Activated naive CD4-positive, alpha-beta T cell treated with anti-CD3 and anti-CD28 coated beads for 36 hours (primary cell): ENCODE measurements at regions not wholly inside any gene's neighbourhood (a gene's known extent, or its start where the extent isn't known, plus 50 kb on each side); places are given as distances from the start of the nearest gene placed in this dataset.

Experiments used
- CTCF ChIA-PET: fragments of 350-600 bp; sonication (Branson Sonifier 250); formaldehyde crosslinking; loops from one replicate; lab custom pipeline; 2021; ENCODE audit warnings: antibody characterized with exemption; lab: Charles Lee
- DNase-seq: peaks from one replicate; pipeline ENCODE4 v3.0.0-alpha.2; 2020
- H3K27ac Mint-ChIP-seq: one replicate; pipeline ENCODE4 v1.8.0; 2021; ENCODE audit warnings: mild to moderate bottlenecking, mixed read lengths
- H3K27me3 Mint-ChIP-seq: one replicate; pipeline ENCODE4 v1.8.0; 2021; ENCODE audit warnings: low read depth, mixed read lengths
- H3K36me3 Mint-ChIP-seq: one replicate; pipeline ENCODE4 v1.8.0; 2021; ENCODE audit warnings: low read depth, mixed read lengths
- H3K4me1 Mint-ChIP-seq: one replicate; pipeline ENCODE4 v1.8.0; 2021; ENCODE audit warnings: low read depth, mixed read lengths
- H3K4me3 Mint-ChIP-seq: one replicate; pipeline ENCODE4 v1.8.0; 2021; ENCODE audit warnings: mild to moderate bottlenecking, moderate library complexity, mixed read lengths
- H3K9me3 Mint-ChIP-seq: one replicate; pipeline ENCODE4 v1.8.0; 2021; ENCODE audit warnings: mixed read lengths
- intact Hi-C: fragments of 100-400 bp; cut with micrococcal nuclease; formaldehyde crosslinking; loops from one replicate; pipeline ENCODE4 v1.15.1; 2023

DNA sequence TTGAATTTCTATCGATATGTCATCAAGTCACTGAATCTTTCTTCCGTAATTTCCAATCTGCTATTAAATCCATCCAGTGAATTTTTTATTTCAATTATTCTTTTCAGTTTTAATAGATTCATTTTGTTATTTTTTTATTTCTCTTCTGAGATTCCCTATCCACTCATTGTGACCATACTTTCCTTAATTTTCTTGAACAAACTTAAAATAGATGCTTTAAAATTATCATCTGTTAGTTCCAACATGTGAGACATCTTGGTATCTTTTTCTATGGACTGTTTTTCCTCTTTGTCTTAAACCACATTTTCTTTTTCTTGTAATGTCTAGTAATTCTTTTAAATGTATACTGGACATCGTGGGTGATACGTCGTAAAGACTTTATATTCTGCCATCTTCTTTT, 236.6 kb upstream of the TLE3 start:
- Mint-ChIP-seq H3K9me3 (peaks cover 23% of the 10 kb centered on the region), H3K27me3 (peaks cover 3% of the 10 kb centered on the region), H3K27ac (no peak overlapping the region), H3K4me1 (no peaks in the 10 kb centered on the region), H3K4me3 (no peak overlapping the region), H3K36me3 (peaks cover 3% of the 10 kb centered on the region)
- DNase-seq = no peak
- CTCF ChIA-PET = no interaction called here
- intact Hi-C loops = no loop called here

DNA sequence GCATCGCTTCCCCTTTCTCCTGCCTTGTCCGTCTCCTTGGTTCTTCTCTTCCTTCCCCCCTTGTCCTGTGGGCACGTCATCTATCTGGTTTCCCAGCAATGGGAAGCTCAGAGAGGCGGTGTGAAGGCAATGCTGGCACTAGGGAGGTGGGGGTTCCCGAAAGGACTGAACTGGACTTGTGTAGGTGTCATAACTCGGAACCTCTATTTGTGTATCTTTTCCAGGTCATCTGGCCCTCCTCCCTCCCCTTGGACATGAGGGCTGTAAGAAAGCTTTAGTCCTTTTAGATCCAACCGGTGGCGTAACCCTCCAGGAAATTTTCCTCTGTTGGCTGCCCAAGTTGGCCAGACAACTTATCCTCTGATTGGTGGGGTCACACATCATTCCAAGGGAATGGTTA, 231.5 kb upstream of the TLE3 start:
- Mint-ChIP-seq H3K9me3 (peaks cover 12% of the 10 kb centered on the region), H3K27me3 (peaks cover 3% of the 10 kb centered on the region), H3K36me3 (no peaks in the 10 kb centered on the region), H3K27ac (no peak overlapping the region), H3K4me3 (no peak overlapping the region), H3K4me1 (peaks cover 3% of the 10 kb centered on the region)
- no peak for DNase-seq
- CTCF ChIA-PET = no interaction called here
- intact Hi-C loops = no loop called here

DNA sequence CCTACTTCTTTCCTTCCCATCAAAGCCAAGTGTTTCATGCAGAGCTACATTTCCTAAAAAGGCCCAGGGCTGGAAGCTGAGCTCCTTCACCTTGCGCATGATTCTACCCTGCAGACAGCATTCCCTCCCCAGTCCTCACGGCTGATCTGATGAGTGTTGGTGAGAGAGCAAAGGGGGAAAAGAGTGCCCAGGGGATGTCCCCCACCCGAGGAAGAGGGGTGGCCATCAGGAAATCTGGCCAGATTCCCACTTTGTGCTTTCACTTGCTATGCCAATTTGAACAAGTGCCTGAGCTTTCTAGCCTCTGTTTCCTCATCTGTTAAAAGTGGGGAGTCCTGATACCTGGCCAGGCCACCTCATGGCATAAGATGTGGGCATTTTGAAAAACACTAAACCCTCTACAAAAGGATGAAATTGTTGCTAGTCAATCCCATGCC, 231.0 kb upstream of the TLE3 start:
- no peak overlapping the region for H3K27ac Mint-ChIP-seq
- no peaks in the 10 kb centered on the region for H3K36me3 Mint-ChIP-seq
- H3K4me3 Mint-ChIP-seq = no peak overlapping the region
- H3K4me1 Mint-ChIP-seq = peaks cover 3% of the 10 kb centered on the region
- H3K27me3 Mint-ChIP-seq = peaks cover 3% of the 10 kb centered on the region
- H3K9me3 Mint-ChIP-seq = peaks cover 7% of the 10 kb centered on the region
- CTCF ChIA-PET = interaction anchor here (0.9 kb wide), 1 partner anchor 159 kb away, joined by 3 read pairs; no protein-coding TSS in a partner anchor
- DNase-seq = no peak
- intact Hi-C loops = no loop called here

DNA sequence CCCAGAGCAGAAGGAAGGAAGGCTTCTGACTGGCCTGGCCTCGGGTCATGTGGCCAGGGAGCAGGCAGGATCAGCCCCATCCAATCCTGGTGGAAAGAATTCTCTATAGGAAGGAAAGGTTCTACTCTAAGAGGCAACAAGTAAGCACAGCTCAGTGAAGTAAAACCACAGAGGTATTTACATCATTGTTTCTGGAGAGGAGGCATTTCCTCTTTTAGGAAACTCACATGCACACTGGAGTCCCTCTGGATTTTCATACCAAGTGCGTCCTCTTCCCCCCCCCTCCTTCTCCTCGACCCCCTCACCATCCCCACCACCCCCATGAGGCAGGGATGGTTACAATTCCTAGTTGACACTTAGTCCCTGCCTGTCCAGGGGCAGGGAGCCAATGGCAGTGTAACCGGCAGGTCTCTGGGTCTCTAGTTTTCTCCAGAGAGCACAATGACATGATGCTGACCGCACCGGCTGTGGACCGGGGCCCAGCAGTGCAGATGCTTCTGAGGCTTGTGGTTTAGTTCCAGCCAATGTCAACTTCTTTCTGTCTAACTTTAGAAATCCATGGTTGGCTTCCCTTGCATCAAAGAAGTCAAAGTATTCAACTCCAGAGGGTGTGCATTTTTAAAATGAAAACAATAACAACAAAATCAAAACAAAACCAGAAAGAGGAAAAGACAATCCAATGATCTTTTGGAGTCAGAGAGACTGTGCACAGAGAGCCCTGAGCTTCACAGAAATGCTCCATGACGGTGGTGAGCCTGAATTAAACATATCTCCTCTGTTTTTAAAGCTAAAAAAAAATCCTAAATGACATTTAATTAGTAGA, 230.3 kb upstream of the TLE3 start:
- no peak overlapping the region for H3K4me3 Mint-ChIP-seq
- H3K36me3 Mint-ChIP-seq = no peaks in the 10 kb centered on the region
- no peak overlapping the region for H3K27ac Mint-ChIP-seq
- H3K4me1 Mint-ChIP-seq = peaks cover 3% of the 10 kb centered on the region
- no peak for DNase-seq
- peaks cover 5% of the 10 kb centered on the region for H3K9me3 Mint-ChIP-seq
- H3K27me3 Mint-ChIP-seq = peaks cover 3% of the 10 kb centered on the region
- intact Hi-C loops = no loop called here
- CTCF ChIA-PET = interaction anchor here (0.9 kb wide), 1 partner anchor 159 kb away, joined by 3 read pairs; no protein-coding TSS in a partner anchor

DNA sequence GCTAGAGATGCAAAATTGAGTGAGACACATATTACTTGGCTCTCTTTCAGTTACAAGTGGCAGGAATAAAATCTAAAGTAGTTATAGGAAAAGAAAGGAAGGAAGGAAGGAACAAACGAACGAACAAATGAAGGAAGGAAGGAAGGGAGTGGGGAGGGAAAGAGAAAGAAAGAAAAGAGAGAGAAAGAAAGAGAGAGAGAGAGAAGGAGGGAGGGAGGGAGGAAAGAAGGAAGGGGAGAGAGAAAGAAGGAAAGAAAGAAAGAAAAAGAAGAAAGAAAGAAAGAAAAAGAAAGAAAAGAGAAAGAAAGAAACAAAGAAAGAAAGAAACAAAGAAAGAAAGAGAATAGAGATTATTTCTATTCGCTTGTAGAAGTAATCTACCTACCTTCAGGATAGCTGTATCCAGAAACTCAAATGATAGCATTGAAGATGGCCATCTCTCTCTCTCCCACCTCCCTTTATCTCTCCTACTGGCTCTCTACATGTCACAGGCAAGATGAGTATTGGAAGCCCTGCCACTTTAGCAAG, 229.7 kb upstream of the TLE3 start:
- DNase-seq = no peak
- no peaks in the 10 kb centered on the region for H3K36me3 Mint-ChIP-seq
- H3K27me3 Mint-ChIP-seq = peaks cover 3% of the 10 kb centered on the region
- no peak overlapping the region for H3K27ac Mint-ChIP-seq
- CTCF ChIA-PET = no interaction called here
- H3K4me1 Mint-ChIP-seq = peaks cover 3% of the 10 kb centered on the region
- peaks cover 5% of the 10 kb centered on the region for H3K9me3 Mint-ChIP-seq
- intact Hi-C loops = no loop called here
- H3K4me3 Mint-ChIP-seq = no peak overlapping the region

DNA sequence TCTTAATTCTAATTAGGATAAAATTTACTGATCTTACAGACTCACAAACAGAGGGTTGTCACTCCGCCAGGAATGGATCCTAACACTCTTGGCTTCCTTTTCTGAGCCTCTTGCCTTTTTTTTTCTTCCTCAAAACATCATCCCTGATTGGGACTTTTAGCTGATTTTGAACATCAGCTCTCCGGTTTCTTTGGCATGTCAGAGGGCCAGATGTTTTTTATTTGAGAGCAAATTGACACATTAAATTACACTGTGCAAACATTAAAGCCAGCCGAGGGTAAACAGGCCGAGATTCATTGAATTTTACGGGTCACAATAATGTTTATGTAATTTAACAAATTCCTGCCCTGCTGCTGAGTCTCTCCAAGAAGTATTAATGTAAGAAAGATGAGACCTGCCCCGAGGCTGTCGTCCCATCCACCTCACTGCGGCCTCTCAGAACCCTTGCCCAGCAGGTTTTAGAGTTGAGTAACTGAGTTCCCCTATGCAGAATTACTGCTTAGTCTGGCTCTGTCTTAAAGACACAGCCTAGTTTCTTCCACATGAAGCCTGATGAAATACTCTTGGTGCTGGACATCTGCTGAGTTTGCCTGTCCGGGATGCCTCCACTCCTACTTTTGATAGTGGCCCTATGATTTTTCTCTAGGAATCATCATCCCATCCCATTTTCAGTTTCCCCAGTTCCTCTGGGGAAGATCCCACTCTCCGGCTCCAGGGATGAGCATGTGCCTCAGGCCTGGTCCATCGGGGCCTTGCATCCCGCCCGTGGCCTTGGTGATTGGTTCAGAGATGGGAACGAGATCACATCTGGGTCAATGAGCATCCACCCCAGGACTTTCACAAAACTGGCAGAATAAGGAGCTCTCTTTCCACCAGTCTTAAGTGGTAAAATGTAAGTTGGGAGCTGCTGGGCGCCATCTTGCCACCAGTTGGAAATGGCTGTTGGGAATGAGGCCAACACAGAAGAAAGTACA, 226.6 kb upstream of the TLE3 start:
- Mint-ChIP-seq H3K4me1 (peaks cover 3% of the 10 kb centered on the region), H3K27ac (no peak overlapping the region), H3K27me3 (no peaks in the 10 kb centered on the region), H3K9me3 (no peaks in the 10 kb centered on the region), H3K4me3 (no peak overlapping the region), H3K36me3 (no peaks in the 10 kb centered on the region)
- CTCF ChIA-PET = interaction anchor here (0.6 kb wide), 1 partner anchor 129 kb away, joined by 3 read pairs; no protein-coding TSS in a partner anchor
- intact Hi-C loops = no loop called here
- no peak for DNase-seq

DNA sequence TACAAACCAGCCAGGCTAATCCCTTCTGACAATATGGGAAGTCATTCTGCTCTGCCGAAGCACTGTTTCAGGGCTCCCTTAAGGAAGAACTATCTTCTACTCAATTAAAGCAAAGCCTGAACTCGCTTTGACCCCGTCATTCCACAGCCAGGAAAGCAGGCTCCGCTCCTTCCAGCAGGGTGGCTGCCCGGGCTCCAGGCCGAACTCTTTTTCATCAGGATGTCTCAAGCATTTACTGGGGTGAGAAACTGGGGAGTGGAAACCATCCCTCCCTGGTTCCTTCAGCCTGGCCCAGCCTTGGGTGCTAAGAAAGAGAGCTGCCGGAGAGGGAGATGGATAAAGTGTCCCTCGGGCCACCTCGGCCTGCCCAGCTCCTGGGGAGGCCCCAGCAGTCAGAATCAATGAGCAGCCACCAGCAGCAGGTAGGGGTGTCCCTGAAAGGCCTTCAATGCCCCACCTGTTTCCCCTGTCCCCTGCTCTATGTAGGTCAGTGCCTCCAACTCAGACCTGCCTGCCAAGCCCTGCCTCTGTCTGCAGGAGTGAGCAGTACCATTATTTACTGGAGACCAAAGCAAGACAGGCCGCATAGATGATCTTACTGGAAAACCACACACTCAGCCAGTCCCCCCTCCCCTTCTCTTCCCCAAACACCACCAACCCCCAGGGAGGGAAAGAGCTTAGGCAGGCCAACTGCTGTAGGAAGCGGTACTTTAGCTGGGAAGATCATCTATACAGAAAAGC, 225.6 kb upstream of the TLE3 start:
- no peaks in the 10 kb centered on the region for H3K27me3 Mint-ChIP-seq
- H3K9me3 Mint-ChIP-seq = no peaks in the 10 kb centered on the region
- H3K4me1 Mint-ChIP-seq = peaks cover 3% of the 10 kb centered on the region
- H3K4me3 Mint-ChIP-seq = no peak overlapping the region
- H3K27ac Mint-ChIP-seq = no peak overlapping the region
- H3K36me3 Mint-ChIP-seq = no peaks in the 10 kb centered on the region
- no peak for DNase-seq
- CTCF ChIA-PET = no interaction called here
- intact Hi-C loops = no loop called here

DNA sequence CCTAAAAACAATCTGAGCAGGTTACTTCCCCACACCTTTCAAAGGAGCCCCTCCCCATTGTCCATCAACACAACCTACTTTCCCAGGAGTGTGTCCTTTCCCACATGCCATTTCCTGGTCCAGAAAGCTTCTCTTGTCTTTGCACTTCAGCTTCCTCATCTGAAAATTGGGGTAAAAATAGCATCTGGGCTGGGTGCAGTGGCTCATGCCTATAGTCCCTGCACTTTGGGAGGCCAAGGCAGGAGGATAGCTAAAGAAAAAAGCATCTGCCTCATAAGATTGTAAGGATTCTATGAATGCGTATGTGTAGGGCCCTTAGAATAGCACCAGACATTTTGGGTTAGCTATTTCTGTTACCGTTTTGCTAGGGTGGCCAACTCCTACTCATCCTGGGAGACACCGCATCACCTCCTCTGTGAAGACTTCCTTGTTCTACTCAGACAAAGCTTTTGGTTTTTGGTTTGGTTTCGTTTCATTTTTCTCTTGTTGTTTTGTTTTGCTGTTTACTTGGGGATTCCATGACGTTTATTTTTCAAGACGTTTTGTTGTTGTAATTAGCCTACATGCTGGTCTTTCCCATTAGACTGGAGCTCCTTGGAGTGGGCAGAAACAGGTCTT, 224.4 kb upstream of the TLE3 start:
- Mint-ChIP-seq H3K36me3 (no peaks in the 10 kb centered on the region), H3K9me3 (no peaks in the 10 kb centered on the region), H3K4me3 (no peak overlapping the region), H3K27ac (no peak overlapping the region), H3K27me3 (no peaks in the 10 kb centered on the region), H3K4me1 (no peaks in the 10 kb centered on the region)
- CTCF ChIA-PET = interaction anchor here (0.6 kb wide), 1 partner anchor 9 kb away, joined by 3 read pairs; no protein-coding TSS in a partner anchor
- intact Hi-C loops = no loop called here
- DNase-seq = no peak

DNA sequence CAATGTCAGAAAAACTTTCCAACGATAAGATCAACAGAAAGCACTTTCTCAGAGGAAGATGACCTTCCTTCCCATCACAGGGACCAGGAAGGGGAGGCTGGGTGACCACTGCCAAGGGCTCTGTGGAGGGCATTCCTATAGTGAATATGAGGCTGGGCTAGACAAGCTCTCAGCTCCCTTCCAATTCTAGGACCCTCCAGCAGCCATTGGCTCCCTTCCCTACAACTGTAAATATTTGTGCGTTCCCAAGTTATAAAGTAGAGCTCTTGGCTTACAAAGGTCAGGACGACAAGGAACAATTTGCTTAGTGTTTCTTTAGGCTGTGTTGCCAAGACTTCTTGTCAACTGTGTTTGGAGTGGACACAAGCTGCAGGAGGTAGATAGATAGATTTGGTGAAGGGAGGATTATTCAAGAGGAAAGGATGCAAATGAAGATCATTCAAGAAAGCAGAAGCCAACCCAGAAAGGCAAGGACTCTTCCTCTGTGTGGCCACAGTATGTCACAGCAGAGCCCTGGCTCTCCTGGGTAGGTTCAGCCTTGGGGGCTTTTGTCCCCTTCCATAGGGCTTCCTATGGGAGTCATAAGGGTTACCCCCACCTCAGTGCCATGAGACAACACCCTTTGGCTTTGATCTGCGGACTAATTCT, 223.6 kb upstream of the TLE3 start:
- H3K27me3 Mint-ChIP-seq = no peaks in the 10 kb centered on the region
- no peaks in the 10 kb centered on the region for H3K9me3 Mint-ChIP-seq
- no peak overlapping the region for H3K27ac Mint-ChIP-seq
- intact Hi-C loops = no loop called here
- CTCF ChIA-PET = interaction anchor here (0.6 kb wide), 1 partner anchor 9 kb away, joined by 3 read pairs; no protein-coding TSS in a partner anchor
- H3K4me3 Mint-ChIP-seq = no peak overlapping the region
- no peaks in the 10 kb centered on the region for H3K4me1 Mint-ChIP-seq
- no peak for DNase-seq
- no peaks in the 10 kb centered on the region for H3K36me3 Mint-ChIP-seq

DNA sequence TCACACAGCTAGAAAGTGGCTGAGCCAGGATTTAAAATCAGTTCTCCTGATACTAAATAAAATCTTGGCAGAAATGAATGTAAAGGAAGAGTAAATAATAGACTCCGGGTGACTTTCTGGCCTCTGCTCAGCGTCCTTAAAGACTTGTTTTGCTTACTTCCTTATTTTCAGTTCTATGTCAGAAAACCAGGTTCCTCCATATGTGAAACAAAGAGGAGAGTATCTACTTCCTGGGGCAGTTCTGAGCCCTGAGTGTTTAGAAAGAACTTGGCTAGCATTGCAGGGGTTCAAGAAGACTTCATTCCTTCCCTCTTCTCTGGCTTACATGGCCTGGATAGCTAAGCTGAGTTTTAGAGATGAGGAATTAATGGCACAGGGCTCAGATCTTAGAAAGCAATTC, 222.8 kb upstream of the TLE3 start:
- intact Hi-C loops = no loop called here
- no peaks in the 10 kb centered on the region for H3K27me3 Mint-ChIP-seq
- H3K27ac Mint-ChIP-seq = no peak overlapping the region

DNA sequence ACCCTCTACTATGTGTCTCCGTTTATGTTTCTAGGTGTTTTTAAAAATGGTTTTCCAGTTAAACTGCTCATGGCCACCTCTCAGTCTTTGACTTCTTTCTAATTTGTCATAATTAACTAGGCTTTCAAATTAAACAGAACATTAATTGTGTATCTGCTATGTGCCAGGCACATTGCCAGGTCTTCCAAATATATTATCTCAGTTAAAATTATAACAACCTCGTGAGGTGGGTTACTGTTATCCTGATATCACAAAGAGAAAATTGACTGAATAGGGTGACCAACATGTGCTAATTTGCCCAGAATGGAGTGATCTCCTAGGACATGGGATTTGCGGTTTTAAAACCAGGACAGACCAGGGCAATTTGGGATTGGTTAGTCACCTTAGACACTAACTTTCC, 222.4 kb upstream of the TLE3 start:
- Mint-ChIP-seq H3K27ac (no peak overlapping the region), H3K9me3 (no peaks in the 10 kb centered on the region), H3K4me1 (no peaks in the 10 kb centered on the region), H3K36me3 (no peaks in the 10 kb centered on the region), H3K27me3 (no peaks in the 10 kb centered on the region), H3K4me3 (no peak overlapping the region)
- intact Hi-C loops = no loop called here
- DNase-seq = no peak
- CTCF ChIA-PET = no interaction called here

More for the DNA sequence above, 222.8 kb upstream of the TLE3 start:
- CTCF ChIA-PET = no interaction called here
- H3K36me3 Mint-ChIP-seq = no peaks in the 10 kb centered on the region
- no peak overlapping the region for H3K4me3 Mint-ChIP-seq
- H3K9me3 Mint-ChIP-seq = no peaks in the 10 kb centered on the region
- no peaks in the 10 kb centered on the region for H3K4me1 Mint-ChIP-seq
- DNase-seq = no peak
